ENCODE measurements at regions not wholly inside any gene's neighbourhood (a gene's known extent, or its start where the extent isn't known, plus 50 kb on each side); places are given as distances from the start of the nearest gene placed in this dataset.

GRCh38 chr6:223136-223535, 69.2 kb upstream of the DUSP22 start:
- no peak overlapping the region for H2BK120ac ChIP-seq (ENCODE audit: low read depth, low read length, poor library complexity, severe bottlenecking)
- no peak overlapping the region for H2BK15ac ChIP-seq (ENCODE audit: low read depth, low read length)
- no peak overlapping the region for H4K91ac ChIP-seq (ENCODE audit: insufficient read length, low read depth, low read length)
- Mint-ChIP-seq H3K4me3 (no peak overlapping the region; a peak in 1 of 5 replicates), H3K27me3 (ENCODE audit: low read depth) (peaks cover 6% of the 10 kb centered on the region), H3K9me3 (peaks cover 0 to 2% of the 10 kb centered on the region in 2 experiments; a peak in 2 of 5 replicates), H3K36me3 (ENCODE audit: insufficient read depth in 1 of 3, low read depth in 3 of 3) (no peaks in the 10 kb centered on the region), H3K27ac (no peak overlapping the region), H3K4me1 (peaks cover 21 to 30% of the 10 kb centered on the region in 2 experiments)
- no peaks in the 10 kb centered on the region for H3K23me2 ChIP-seq (ENCODE audit: insufficient read length, low read depth, low read length, poor library complexity, severe bottlenecking)
- H4K20me1 ChIP-seq (ENCODE audit: control insufficient read depth, insufficient read depth, insufficient read length), result no peaks in the 10 kb centered on the region
- no peak overlapping the region for H3K56ac ChIP-seq (ENCODE audit: insufficient read length, low read depth, low read length)
- no peak overlapping the region; the same call in 1 of the 2 replicates for H3K14ac ChIP-seq (ENCODE audit: insufficient read depth, low read length)
- no peaks in the 10 kb centered on the region for H3K79me2 ChIP-seq (ENCODE audit: insufficient read depth, low read length)
- H4K5ac ChIP-seq (ENCODE audit: insufficient read length, low read depth, low read length), result no peak overlapping the region
- no peak overlapping the region for H3K27ac ChIP-seq (ENCODE audit: insufficient read length, low read depth, low read length)
- no peak for DNase-seq
- H3K4me2 ChIP-seq (ENCODE audit: insufficient read depth, insufficient read length, low read length), result no peak overlapping the region
- TF ChIP-seq CTCF (conservative IDR thresholded peaks at IDR 0.05), result no peak
- no CpG with 5 or more reads among the region's 9 CpGs for WGBS (ENCODE audit: extremely low coverage, insufficient read length, low lambda C conversion rate)
- H2AFZ ChIP-seq (ENCODE audit: low read length), result no peak overlapping the region
- H2BK20ac ChIP-seq (ENCODE audit: low read depth, low read length, poor library complexity, severe bottlenecking), result no peak overlapping the region
- no peak overlapping the region for H2BK12ac ChIP-seq (ENCODE audit: insufficient read length, low read depth, low read length)
- H3T11ph ChIP-seq (ENCODE audit: low read length), result no peak overlapping the region
- peaks cover 2% of the 10 kb centered on the region; the same call in 1 of the 2 replicates for H3K4me1 ChIP-seq (ENCODE audit: insufficient read depth, low read length)
- H4K8ac ChIP-seq (replicated peaks; ENCODE audit: insufficient read length, low read depth, low read length), result no peak overlapping the region
- no peaks in the 10 kb centered on the region for H3K79me1 ChIP-seq (ENCODE audit: insufficient read depth, low read depth, low read length, poor library complexity, severe bottlenecking)
- H2AK5ac ChIP-seq (ENCODE audit: insufficient read length, low read length), result no peak overlapping the region
- no peak overlapping the region for H3K9ac ChIP-seq (ENCODE audit: extremely low read depth, insufficient read length, low read length)
- H3K18ac ChIP-seq (ENCODE audit: insufficient read length, low read depth, low read length), result no peak overlapping the region
- H2BK5ac ChIP-seq (ENCODE audit: insufficient read length, low read length), result no peak overlapping the region
- H3K27me3 ChIP-seq (ENCODE audit: insufficient read depth, low read length), result no peaks in the 10 kb centered on the region; the same call in 1 of the 2 replicates
- H3K9me3 ChIP-seq (ENCODE audit: control insufficient read depth, low read depth, low read length), result no peaks in the 10 kb centered on the region
- H3K23ac ChIP-seq (ENCODE audit: insufficient read length, low read depth, low read length), result no peak overlapping the region
- H3K4ac ChIP-seq (ENCODE audit: low read depth, low read length), result no peak overlapping the region
